OCI-LY1 (cell line): ENCODE measurements at regions not wholly inside any gene's neighbourhood (a gene's known extent, or its start where the extent isn't known, plus 50 kb on each side); places are given as distances from the start of the nearest gene placed in this dataset.
"Not testable (repeated sequence)": the region's sequence is repeated elsewhere in the genome, so short reads cannot be mapped to it uniquely, and the experiment has no call there.

ENCODE experiments used
- H2AFZ ChIP-seq: fragments of 200-600 bp; sonication (generic), shearing (Covaris generic); 2 replicates; pipeline ENCODE4 v1.6.0; 2014; ENCODE audit warnings: antibody characterized with exemption, mild to moderate bottlenecking, low read length
- H3F3A ChIP-seq: fragments of 200-600 bp; sonication (generic), shearing (Covaris generic); 2 replicates; pipeline ENCODE4 v1.6.0; 2014; ENCODE audit warnings: mild to moderate bottlenecking, antibody characterized with exemption, low read length, moderate library complexity; ENCODE audit not compliant: insufficient read depth
- H3K27ac ChIP-seq: fragments of 200-600 bp; sonication (generic); 2 replicates; pipeline ENCODE4 v1.5.1; 2014; ENCODE audit warnings: low read length, mixed run types, mild to moderate bottlenecking, low read depth; ENCODE audit not compliant: poor library complexity, severe bottlenecking
- H3K27me3 ChIP-seq: fragments of 200-600 bp; sonication (generic); 2 replicates; pipeline ENCODE4 v1.6.0; 2014; ENCODE audit warnings: antibody characterized with exemption, mild to moderate bottlenecking, low read length, moderate library complexity; ENCODE audit not compliant: insufficient read depth
- H3K36me3 ChIP-seq: fragments of 200-600 bp; sonication (generic); 2 replicates; pipeline ENCODE4 v1.6.1; 2014; ENCODE audit warnings: mild to moderate bottlenecking, antibody characterized with exemption, low read length, moderate library complexity, mixed read lengths; ENCODE audit not compliant: insufficient read depth
- H3K4me1 ChIP-seq: fragments of 200-600 bp; sonication (generic); 2 replicates; pipeline ENCODE4 v1.5.1; 2014; ENCODE audit warnings: mild to moderate bottlenecking, low read length, moderate library complexity; ENCODE audit not compliant: insufficient read depth, severe bottlenecking
- H3K4me2 ChIP-seq: fragments of 200-600 bp; sonication (generic), shearing (Covaris generic); 2 replicates; pipeline ENCODE4 v1.6.1; 2014; ENCODE audit warnings: low read length
- H3K4me3 ChIP-seq: fragments of 200-600 bp; sonication (generic); 2 replicates; pipeline ENCODE4 v1.5.1; 2014; ENCODE audit warnings: low read length, low read depth, mild to moderate bottlenecking, mixed read lengths; ENCODE audit not compliant: poor library complexity, severe bottlenecking
- H3K79me2 ChIP-seq: fragments of 200-600 bp; shearing (Covaris generic); 2 replicates; pipeline ENCODE4 v1.6.1; 2016; ENCODE audit warnings: mixed run types, low read length, mixed read lengths; ENCODE audit not compliant: insufficient read depth
- H3K9ac ChIP-seq: fragments of 200-600 bp; sonication (generic), shearing (Covaris generic); 2 replicates; pipeline ENCODE4 v1.6.1; 2014; ENCODE audit warnings: mild to moderate bottlenecking, low read length, mixed read lengths
- H3K9me2 ChIP-seq: fragments of 200-600 bp; sonication (generic), shearing (Covaris generic); 2 replicates; pipeline ENCODE4 v1.6.1; 2014; ENCODE audit warnings: low read depth, mild to moderate bottlenecking, low read length, mixed read lengths
- H3K9me3 ChIP-seq: fragments of 200-600 bp; shearing (Covaris generic); 2 replicates; pipeline ENCODE4 v1.6.1; 2014; ENCODE audit warnings: low read length, mixed read lengths
- H4K20me1 ChIP-seq: fragments of 200-600 bp; sonication (generic), shearing (Covaris generic); 2 replicates; pipeline ENCODE4 v1.6.0; 2016; ENCODE audit warnings: mild to moderate bottlenecking, low read length; ENCODE audit not compliant: insufficient read depth
- EZH2 ChIP-seq: fragments of 200-600 bp; sonication (generic), shearing (Covaris generic); IDR thresholded peaks from 2 replicates; pipeline ENCODE4 v1.8.0; 2017; ENCODE audit warnings: borderline replicate concordance, mixed run types, mild to moderate bottlenecking, antibody characterized with exemption, low read length, moderate library complexity, mixed read lengths
- TF ChIP-seq, protein P1 (sequence below): fragments of 200-600 bp; sonication (generic), shearing (Covaris generic); IDR thresholded peaks from 2 replicates; pipeline ENCODE4 v1.5.1; 2017; ENCODE audit warnings: mild to moderate bottlenecking, antibody characterized with exemption, low read length, moderate library complexity, mixed read lengths

DNA sequence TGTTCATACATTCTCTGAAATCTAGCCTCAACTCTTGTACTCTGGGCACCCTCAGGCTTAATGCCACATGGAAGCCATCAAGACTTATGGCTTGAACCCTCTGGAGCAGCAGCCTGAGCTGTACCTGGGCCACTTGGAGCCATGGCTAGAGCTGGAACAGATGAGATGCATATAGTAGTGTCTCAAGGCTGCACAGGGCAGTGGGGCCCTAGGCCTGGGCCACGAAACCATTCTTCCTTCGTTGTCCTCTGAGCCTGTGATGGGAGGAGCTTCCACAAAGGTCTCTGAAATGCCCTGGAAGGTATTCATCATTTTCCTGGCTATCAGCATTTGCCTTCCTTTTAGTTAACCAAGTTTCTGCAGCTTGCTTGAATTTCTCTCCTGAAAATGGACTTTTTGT is 1427.2 kb upstream of the PCDH10 start:
- peaks cover 4% of the 10 kb centered on the region for H3K4me1 ChIP-seq
- no peaks in the 10 kb centered on the region for H3K9me2 ChIP-seq
- 0 out of 2 replicates have a peak, but pooled peaks cover 4% of the 10 kb centered on the region for H3K9me3 ChIP-seq
- TF ChIP-seq, protein P1, sequence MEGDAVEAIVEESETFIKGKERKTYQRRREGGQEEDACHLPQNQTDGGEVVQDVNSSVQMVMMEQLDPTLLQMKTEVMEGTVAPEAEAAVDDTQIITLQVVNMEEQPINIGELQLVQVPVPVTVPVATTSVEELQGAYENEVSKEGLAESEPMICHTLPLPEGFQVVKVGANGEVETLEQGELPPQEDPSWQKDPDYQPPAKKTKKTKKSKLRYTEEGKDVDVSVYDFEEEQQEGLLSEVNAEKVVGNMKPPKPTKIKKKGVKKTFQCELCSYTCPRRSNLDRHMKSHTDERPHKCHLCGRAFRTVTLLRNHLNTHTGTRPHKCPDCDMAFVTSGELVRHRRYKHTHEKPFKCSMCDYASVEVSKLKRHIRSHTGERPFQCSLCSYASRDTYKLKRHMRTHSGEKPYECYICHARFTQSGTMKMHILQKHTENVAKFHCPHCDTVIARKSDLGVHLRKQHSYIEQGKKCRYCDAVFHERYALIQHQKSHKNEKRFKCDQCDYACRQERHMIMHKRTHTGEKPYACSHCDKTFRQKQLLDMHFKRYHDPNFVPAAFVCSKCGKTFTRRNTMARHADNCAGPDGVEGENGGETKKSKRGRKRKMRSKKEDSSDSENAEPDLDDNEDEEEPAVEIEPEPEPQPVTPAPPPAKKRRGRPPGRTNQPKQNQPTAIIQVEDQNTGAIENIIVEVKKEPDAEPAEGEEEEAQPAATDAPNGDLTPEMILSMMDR: no peak
- no peak for TF ChIP-seq EZH2
- H3K4me3 ChIP-seq: no peak overlapping the region
- no peak overlapping the region for H3K27ac ChIP-seq
- no peak overlapping the region; the same call in 1 of the 2 replicates for H2AFZ ChIP-seq
- H4K20me1 ChIP-seq: no peaks in the 10 kb centered on the region
- no peaks in the 10 kb centered on the region for H3K79me2 ChIP-seq
- no peaks in the 10 kb centered on the region for H3K36me3 ChIP-seq
- no peaks in the 10 kb centered on the region for H3K27me3 ChIP-seq
- H3K4me2 ChIP-seq: no peak overlapping the region
- H3K9ac ChIP-seq: no peak overlapping the region
- no peaks in the 10 kb centered on the region for H3F3A ChIP-seq

GRCh38 chr4:131723069-131723468 is 1426.0 kb upstream of the PCDH10 start:
- H3K79me2 ChIP-seq, H3K9me2 ChIP-seq, H3K36me3 ChIP-seq, H3K27ac ChIP-seq, H2AFZ ChIP-seq, H3K4me3 ChIP-seq, H4K20me1 ChIP-seq, H3F3A ChIP-seq, H3K27me3 ChIP-seq, H3K9me3 ChIP-seq, H3K4me1 ChIP-seq, H3K4me2 ChIP-seq, H3K9ac ChIP-seq: not testable (repeated sequence)

GRCh38 chr4:131724847-131725246 is 1424.2 kb upstream of the PCDH10 start:
- not testable (repeated sequence) for H3K9ac ChIP-seq, H3K4me2 ChIP-seq
- H3K4me3 ChIP-seq: peak overlapping the region; percentile 49

GRCh38 chr4:131725521-131725920 is 1423.6 kb upstream of the PCDH10 start:
- not testable (repeated sequence) for H3K9me2 ChIP-seq, H3K4me2 ChIP-seq, H3K27ac ChIP-seq, H3K36me3 ChIP-seq, H3K9me3 ChIP-seq, H4K20me1 ChIP-seq, H3K9ac ChIP-seq, H3K4me3 ChIP-seq, H3K27me3 ChIP-seq, H3F3A ChIP-seq, H3K4me1 ChIP-seq, H3K79me2 ChIP-seq, H2AFZ ChIP-seq

More at GRCh38 chr4:131724847-131725246, 1424.2 kb upstream of the PCDH10 start:
- not testable (repeated sequence) for H3K9me3 ChIP-seq, H2AFZ ChIP-seq, H3K79me2 ChIP-seq, H3K36me3 ChIP-seq, H3K27me3 ChIP-seq, H3K9me2 ChIP-seq, H3K4me1 ChIP-seq, H3F3A ChIP-seq, H4K20me1 ChIP-seq, H3K27ac ChIP-seq

DNA sequence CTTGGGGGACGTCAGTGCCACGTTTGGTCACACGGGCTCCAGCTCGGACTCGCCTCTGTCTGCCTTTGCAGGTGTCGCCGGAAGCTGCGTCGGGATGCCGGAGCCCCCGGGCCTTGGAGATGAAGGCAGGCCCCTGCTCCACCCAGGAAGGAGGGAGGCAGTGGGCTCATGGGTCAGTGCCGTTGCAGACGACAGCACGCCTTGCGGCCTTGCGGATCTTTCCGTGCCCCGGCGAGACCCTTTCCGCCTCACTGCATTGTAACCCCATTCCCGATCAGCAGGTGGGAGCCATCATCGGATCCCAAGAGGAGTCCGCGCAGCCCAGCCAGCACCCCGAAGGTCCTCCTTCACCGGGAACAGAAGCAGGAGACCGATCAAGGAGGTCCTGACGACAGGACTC is 1422.2 kb upstream of the PCDH10 start:
- not testable (repeated sequence) for H3K4me3 ChIP-seq, H3K79me2 ChIP-seq, H3K36me3 ChIP-seq, H3K4me1 ChIP-seq, H3K9me2 ChIP-seq, H2AFZ ChIP-seq, H4K20me1 ChIP-seq, H3K9me3 ChIP-seq, H3F3A ChIP-seq, H3K27me3 ChIP-seq, H3K27ac ChIP-seq, H3K9ac ChIP-seq, H3K4me2 ChIP-seq

- not testable (repeated sequence) for H3K36me3 ChIP-seq, H4K20me1 ChIP-seq, H3K9ac ChIP-seq, H2AFZ ChIP-seq, H3K9me3 ChIP-seq, H3K4me1 ChIP-seq, H3K9me2 ChIP-seq, H3K27ac ChIP-seq, H3K4me2 ChIP-seq, H3K79me2 ChIP-seq, H3K27me3 ChIP-seq, H3K4me3 ChIP-seq, H3F3A ChIP-seq
Observed at GRCh38 chr4:131727418-131727817, 1421.7 kb upstream of the PCDH10 start.

- not testable (repeated sequence) for H3K9me2 ChIP-seq, H3K27me3 ChIP-seq, H3K4me2 ChIP-seq, H3K9ac ChIP-seq, H3K36me3 ChIP-seq, H3K27ac ChIP-seq, H3K4me3 ChIP-seq, H3K79me2 ChIP-seq, H2AFZ ChIP-seq, H3K9me3 ChIP-seq, H3K4me1 ChIP-seq, H4K20me1 ChIP-seq, H3F3A ChIP-seq
Observed at GRCh38 chr4:131729205-131729604, 1419.9 kb upstream of the PCDH10 start.
